Pancreas (tissue), 10 donors: ENCODE measurements at regions not wholly inside any gene's neighbourhood (a gene's known extent, or its start where the extent isn't known, plus 50 kb on each side); places are given as distances from the start of the nearest gene placed in this dataset.

Experiments
- ATAC-seq, 4 donors: fragments of 200-7000 bp; cut with Tn5 transposase; one replicate each; pipeline versions ENCODE4 v1.8.0 to v1.9.1; 2020; ENCODE audit warnings: mild to moderate bottlenecking in 4 of 4, moderate library complexity in 4 of 4
- DNase-seq, 6 donors: peaks; one replicate each; pipeline ENCODE4 v3.0.0-alpha.2; 2020
- FAIRE-seq: peaks from 2 replicates; lab custom pipeline; 2012; peaks lifted over from hg19 to GRCh38; lab: Jason Lieb, UNC
- H3K27ac ChIP-seq, 4 donors: fragments of 200-600 bp; sonication (generic); 1 replicate in 3 of 4; 2 replicates in 1 of 4; pipeline versions ENCODE4 v1.5.0 to v1.8.0; 2020
- H3K27me3 ChIP-seq, 4 donors: fragments of 200-600 bp; one replicate each; pipeline ENCODE4 v1.8.0; 2021
- H3K36me3 ChIP-seq, 3 donors: fragments of 200-600 bp; sonication (generic) in 1 of 3; one replicate each; pipeline versions ENCODE4 v1.5.0 to v1.8.0; 2020 to 2021
- H3K4me1 ChIP-seq, 3 donors: fragments of 200-600 bp; one replicate each; pipeline ENCODE4 v1.8.0; 2021
- H3K4me3 ChIP-seq, 4 donors: fragments of 200-600 bp; sonication (generic) in 2 of 4; one replicate each; pipeline versions ENCODE4 v1.5.0 to v1.8.0; 2020 to 2021
- H3K9me3 ChIP-seq, 4 donors: fragments of 200-600 bp; one replicate each; pipeline ENCODE4 v1.8.0; 2021
- CTCF ChIP-seq, 4 donors: fragments of 200-600 bp; sonication (generic) in 3 of 4; IDR thresholded peaks; one replicate each; pipeline versions ENCODE4 v1.5.0 to v1.8.0; 2021; ENCODE audit warnings: antibody characterized with exemption in 4 of 4
- WGBS, 2 donors: extraction: QIAGEN DNeasy Blood & Tissue Kit; methylation state at CpG; one replicate each; pipeline ENCODE4 v1.1.7; 2013; 5-methylcytosine and 5-hydroxymethylcytosine counted together
- intact Hi-C, 3 donors: fragments of 100-400 bp; cut with DNase I; formaldehyde crosslinking; loops; one replicate each; pipeline versions ENCODE4 v1.11.1 to v1.14.2; 2022
- donor health status: healthy with polysubstance abuse.
- donor health status: DM: no; HTN: no; CAD: no; lungs with moderate emphysema.
- donor health status: DM: no; HTN: no; CAD: no.
- donor health status: control.
- donor health status: control.
- donor health status: Bipolar disorder and iron deficiency.
- donor health status: DM: yes; HTN: yes; CAD: no.
- donor health status: DM: no; HTN: no; CAD: no.
- donor health status: DM: no; HTN: no; CAD: no.
- donor health status: DM: yes; HTN: yes; CAD: no.

GRCh38 chr2:159851941-159852340, 53.9 kb upstream of the CD302 start:
- 84 to 86% methylated on average over 2 of the region's 2 CpGs for WGBS, 2 donors
- FAIRE-seq (no peak), DNase-seq (no peak), ATAC-seq (no peak)
- TF ChIP-seq CTCF (IDR thresholded peaks at IDR 0.05), result no peak
- Histone ChIP-seq H3K9me3 (no peaks in the 10 kb centered on the region), H3K27me3 (no peaks in the 10 kb centered on the region), H3K27ac (no peak overlapping the region), H3K4me1 (peaks cover 0 to 11% (median 4%) of the 10 kb centered on the region in 3 donors), H3K36me3 (no peaks in the 10 kb centered on the region), H3K4me3 (no peak overlapping the region)
- intact Hi-C loops, result no loop called here

GRCh38 chr2:159850789-159851188, 52.8 kb upstream of the CD302 start:
- no peaks in the 10 kb centered on the region for H3K9me3 ChIP-seq
- H3K36me3 ChIP-seq, result no peaks in the 10 kb centered on the region
- no peak for ATAC-seq
- intact Hi-C loops, result no loop called here
- TF ChIP-seq CTCF (IDR thresholded peaks at IDR 0.05), result no peak
- no peak overlapping the region for H3K4me3 ChIP-seq
- H3K4me1 ChIP-seq, result peaks cover 0 to 9% (median 4%) of the 10 kb centered on the region in 3 donors
- FAIRE-seq, result no peak
- no peak overlapping the region for H3K27ac ChIP-seq
- DNase-seq, result no peak
- no peaks in the 10 kb centered on the region for H3K27me3 ChIP-seq

GRCh38 chr2:159849160-159849813, 51.3 kb upstream of the CD302 start:
- intact Hi-C loops, result no loop called here
- DNase-seq (no peak), FAIRE-seq (no peak), ATAC-seq (no peak)
- no peaks in the 10 kb centered on the region for H3K9me3 ChIP-seq
- no peaks in the 10 kb centered on the region for H3K36me3 ChIP-seq
- 92 to 94% methylated on average over 3 of the region's 3 CpGs for WGBS, 2 donors
- H3K4me1 ChIP-seq, result peaks cover 0 to 8% (median 4%) of the 10 kb centered on the region in 3 donors
- TF ChIP-seq CTCF (IDR thresholded peaks at IDR 0.05), result no peak
- H3K4me3 ChIP-seq, result no peak overlapping the region
- no peaks in the 10 kb centered on the region for H3K27me3 ChIP-seq
- H3K27ac ChIP-seq, result no peak overlapping the region
